CD4-positive, alpha-beta T cell treated with Interleukin-2 at 100 ng/mL for 4 hours (primary cell): ENCODE measurements at regions not wholly inside any gene's neighbourhood (a gene's known extent, or its start where the extent isn't known, plus 50 kb on each side); places are given as distances from the start of the nearest gene placed in this dataset.

Experiments
- DNase-seq: peaks from one replicate; pipeline ENCODE4 v3.0.0-alpha.2; 2020; ENCODE audit warnings: low spot score

DNA sequence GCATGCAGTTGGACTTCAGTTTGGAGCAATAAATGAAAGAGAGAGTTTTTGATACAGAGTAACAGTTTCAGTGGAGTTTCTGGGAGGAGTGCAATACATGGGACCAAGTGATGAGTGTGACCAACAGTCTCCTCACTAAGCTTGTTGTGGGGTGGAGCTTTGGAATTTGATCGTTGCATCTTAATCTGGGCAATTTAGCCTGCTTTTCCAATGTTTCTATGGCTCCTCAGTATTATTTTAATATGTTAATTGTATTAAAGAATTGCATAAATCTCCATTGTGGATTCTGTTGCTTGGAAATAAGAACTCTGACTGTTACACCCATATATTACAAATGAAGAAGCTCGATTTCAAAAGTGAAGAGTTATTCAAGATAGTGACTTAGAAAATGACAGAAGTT is 446.6 kb upstream of the LRATD1 start:
- DNase-seq = no peak

DNA sequence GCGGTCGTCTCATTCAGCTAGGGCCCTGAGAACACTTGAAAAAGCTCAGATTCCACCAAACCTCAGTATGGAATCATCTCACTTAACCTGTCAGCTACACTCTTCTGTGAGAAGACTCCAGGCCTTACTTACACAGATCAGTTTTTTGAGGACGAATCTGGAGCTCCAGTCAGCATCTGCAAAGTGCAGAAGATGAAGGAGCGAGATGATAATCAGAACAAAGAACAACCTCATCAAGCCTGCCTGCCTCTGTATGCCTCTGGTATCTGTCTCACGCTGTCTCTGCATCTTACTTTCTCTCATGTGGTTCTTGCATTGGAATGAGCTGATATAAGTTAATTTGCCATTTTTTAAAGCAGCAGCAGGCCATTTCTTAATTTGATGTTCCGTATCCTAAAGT is 444.1 kb upstream of the LRATD1 start:
- no peak for DNase-seq

DNA sequence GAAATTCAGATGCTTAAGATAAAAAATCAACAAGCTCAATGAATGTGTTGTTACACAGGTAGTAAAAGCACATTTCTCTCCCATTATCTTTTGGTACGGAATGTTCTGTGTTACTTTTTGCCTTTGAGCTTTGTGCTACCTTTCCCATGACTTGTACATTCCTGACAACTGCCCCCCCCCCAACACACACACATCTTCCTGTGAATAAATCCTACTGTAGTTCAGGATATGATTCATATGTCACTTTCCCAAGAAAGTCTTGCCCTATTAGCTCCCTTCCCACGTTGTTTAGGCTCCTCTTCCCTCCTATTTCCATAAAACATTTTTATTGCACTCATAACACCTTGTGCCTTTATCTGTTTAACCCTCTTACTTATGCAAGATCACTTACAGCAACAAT is 442.6 kb upstream of the LRATD1 start:
- no peak for DNase-seq

DNA sequence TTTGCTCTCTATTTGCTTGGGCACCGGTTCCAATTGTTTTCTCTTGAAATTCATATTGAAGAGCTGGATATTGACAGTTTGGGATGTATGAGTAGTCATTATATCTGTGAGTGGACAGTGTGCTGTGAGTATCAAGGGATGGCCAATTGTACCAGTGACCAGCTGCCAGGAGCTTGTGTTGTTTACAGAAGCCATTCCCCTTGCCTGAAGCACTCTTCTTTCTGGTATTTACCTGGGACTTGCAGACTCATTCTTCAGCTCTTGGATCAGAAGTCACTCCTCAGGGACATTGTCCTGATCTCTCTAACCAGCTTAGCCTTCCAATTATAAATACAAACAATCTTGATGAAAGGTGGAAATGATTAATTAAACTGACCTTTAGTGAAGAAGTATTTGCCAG is 438.3 kb upstream of the LRATD1 start:
- no peak for DNase-seq

DNA sequence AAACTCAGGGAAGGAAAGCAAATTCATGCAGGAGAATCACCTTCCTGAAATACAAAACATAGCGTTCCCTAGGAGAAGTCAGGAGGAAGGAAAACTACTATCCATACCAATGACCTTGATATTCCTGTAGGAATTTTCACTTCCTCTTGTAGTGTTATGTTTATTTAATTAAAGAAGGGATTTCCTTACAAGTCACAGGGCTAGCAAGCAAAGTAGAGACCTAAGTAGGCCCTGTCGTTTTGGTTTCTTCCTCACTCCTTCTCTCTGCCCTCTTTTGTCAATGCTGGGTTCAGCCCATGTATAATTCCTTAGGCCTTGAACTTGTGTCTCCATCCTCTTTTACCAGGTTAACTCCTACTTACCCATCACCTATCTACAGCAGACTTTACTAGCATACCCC is 435.2 kb upstream of the LRATD1 start:
- no peak for DNase-seq

DNA sequence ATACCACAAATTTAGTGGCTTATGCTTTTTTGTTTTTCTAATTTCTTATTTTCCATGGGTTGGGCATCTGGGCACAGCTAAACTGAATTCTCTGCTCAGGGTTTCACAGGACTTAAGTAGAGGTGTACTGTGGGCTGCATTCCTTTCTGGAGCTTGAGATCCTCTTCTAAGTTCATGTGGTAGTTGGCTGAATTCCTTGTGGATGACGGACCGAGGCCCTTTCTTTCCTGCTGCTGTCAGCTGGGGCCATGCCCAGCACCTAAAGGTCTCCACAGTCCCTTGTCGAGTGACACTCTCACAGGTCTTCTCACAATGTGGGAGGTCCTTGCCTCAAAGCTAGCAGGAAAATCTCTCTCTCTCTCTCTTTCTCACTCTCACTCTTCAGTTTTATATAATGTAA is 433.5 kb upstream of the LRATD1 start:
- no peak for DNase-seq

DNA sequence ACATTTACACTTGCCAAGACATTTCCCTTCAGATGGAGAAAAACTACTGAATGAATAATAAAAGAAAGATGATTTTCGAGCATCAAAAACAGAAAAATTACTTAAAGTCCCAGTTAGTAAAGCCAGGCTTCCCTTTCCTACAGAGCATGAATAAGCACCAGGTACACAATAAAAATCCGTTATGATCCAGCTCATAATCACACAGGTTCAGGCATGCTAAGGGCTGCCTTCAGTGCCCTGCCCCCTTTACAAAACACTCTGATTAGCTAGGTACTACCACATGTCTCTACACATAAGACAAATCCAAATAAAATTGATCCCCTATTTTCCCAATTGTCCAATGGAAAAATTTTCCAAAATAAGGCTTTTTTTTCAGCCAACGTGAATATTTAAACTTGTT is 413.2 kb upstream of the LRATD1 start:
- DNase-seq = no peak

DNA sequence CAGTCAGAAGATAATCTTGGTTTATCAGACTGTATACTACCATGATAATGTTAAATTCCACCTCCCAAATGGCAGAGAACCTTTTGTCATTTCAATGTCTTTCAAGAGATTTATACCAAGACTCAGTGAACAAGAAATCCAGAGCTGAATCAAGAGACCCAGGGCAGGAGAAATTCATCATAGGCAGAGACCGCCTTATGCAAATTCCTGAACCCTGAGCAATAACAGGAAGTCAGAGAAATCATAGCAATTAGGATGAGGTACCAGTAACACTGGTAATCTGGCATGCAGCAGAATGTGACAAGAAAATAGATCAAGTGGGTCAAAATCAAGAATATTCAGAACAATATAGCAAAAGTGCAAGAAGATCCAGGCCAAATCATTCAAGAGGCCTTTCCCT is 412.4 kb upstream of the LRATD1 start:
- no peak for DNase-seq

DNA sequence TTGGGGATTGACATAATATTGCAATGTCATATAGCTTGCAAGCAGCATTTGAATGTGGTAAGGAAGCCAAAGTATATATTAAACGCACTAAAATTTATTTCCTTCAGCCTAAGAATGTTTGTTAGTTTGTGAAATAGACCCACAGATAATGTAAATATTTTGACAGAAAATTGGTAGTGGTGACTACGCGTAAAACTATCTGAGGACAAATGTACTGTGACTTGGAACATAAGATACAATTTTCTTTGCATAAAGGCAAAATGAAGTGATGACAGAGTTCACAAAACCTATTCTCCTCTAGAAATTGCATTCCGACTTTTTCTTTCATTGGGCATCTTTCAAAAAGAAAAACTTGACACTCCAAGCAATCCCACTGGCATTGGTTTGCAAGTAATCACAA is 411.1 kb upstream of the LRATD1 start:
- no peak for DNase-seq

DNA sequence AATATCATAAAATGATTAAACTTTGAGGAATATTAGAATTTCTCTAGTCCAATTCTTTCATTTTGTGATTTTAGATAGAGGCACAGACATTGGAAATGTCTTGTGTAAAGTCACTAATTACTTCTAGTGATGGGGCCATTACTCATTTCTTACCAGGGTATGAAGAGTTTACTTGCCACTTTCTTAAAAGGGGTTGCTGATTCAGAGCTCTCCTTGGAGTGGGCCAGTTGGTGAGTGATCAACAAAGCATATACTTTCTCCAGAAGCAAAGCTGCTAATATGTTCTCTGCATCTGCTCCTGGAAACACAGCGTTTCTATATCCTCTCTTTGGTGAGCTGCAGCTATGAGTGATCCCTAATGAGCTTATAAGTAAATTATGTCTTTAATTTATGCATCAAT is 408.9 kb upstream of the LRATD1 start:
- DNase-seq = no peak

DNA sequence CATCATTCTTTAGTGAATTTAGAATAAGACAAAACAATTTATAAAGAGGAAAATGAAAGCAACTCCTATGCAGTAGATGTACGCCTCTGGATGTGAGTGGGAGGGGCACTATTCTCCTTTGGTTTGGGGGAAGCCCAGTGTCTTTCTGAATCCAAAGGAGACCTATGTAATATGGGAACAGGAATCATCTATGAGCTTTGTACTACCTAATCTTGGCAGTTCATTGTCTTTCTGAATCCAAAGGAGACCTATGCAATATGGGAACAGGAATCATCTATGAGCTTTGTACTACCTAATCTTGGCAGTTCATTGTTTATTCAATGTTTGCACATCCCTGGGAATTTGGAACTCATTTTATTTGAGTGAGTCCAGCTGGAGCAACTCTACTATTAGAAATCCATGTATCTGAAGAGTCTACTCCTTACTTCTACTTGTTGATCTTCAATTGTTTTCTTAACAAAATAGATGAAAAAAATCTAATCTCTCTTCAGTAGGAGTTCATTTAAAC is 401.1 kb upstream of the LRATD1 start:
- no peak for DNase-seq

DNA sequence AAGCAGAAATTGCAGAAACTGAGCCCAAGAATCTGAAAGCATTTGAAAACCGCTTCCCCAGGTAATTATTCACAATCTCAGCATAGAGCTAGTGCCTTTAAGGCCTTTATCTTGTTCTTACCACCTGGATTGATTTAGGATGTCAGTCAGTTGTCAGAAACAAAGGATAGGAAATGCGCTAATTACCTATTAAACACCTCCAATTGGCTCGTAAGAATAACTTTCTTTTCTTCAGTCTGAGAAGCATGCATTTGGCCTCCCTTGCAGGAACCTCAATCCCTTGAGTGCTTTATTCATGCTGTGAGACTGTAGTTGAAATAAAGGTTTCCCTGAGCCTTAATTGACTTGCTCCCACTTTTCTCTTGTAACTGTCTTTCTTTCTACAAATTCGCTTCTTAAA is 400.3 kb upstream of the LRATD1 start:
- no peak for DNase-seq

DNA sequence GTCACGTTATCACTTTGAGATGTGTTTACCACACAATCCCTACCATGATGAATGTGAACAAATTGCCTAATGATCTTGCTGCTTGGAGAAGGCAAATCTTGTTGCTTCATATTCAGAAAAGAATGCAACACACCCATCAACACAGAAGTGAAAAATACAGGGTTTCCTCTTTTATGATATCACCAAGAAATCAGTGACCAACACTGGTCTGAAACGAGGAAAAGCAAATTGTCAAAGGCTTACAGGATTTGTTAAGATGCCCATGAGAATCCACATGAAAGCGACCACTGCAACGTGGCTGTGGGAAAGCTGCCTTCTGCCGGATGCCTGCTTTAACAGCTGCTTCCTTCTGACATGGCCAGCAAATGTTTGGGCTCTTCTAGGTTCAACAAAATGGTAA is 397.6 kb upstream of the LRATD1 start:
- no peak for DNase-seq

DNA sequence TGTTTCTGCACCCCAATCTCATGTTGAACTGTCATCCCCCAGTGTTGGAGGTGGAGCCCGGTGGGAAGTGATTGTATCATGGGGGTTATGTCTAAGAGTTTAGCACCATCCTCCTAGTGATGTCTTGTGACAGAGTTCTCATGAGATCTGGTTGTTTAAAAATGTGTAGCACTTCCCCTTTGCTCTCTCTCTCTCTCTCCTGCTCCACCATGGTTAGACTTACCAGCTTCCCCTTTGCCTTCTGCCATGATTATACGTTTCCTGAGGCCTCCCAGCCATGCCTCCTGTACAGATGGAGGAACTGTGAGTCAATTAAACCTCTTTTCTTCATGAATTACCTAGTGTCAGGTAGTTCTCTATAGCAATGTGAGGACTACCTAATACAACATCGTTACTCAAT is 396.9 kb upstream of the LRATD1 start:
- DNase-seq = no peak

DNA sequence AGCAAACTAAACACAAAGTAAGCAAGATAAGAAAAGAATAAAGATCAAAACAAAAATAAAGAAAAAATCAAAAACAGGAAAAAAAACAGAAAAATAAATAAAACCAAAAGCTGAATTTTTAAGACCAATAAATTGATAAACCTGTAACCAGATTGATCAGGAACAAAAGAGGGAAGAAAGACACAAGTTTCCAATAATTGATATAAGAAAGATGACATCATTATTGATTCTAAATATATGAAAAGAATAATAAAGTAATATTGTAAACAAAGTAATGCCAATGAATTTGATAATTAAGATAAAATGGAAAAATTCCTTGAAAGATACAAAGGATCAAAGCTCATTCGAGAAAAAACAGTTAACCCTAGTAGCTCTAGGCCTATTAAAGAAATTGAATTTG is 394.6 kb upstream of the LRATD1 start:
- DNase-seq = no peak

DNA sequence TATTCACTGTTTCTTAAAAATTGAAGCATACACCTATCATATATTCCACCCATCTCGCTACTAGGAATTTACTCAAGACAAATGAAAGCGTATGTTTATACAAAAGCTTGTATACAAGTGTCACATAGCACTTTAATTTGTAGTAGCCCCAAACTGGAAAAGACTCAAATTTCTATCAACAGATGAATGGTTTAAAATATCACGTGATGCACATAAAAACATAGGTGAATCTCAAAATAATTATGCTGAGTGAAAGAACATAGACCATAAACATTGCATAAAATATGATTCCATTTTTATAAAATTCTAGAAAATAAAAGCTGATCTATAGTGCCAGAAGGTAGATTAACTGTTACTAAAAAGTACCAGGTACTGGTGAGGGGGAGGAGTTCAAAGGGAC is 392.9 kb upstream of the LRATD1 start:
- no peak for DNase-seq

DNA sequence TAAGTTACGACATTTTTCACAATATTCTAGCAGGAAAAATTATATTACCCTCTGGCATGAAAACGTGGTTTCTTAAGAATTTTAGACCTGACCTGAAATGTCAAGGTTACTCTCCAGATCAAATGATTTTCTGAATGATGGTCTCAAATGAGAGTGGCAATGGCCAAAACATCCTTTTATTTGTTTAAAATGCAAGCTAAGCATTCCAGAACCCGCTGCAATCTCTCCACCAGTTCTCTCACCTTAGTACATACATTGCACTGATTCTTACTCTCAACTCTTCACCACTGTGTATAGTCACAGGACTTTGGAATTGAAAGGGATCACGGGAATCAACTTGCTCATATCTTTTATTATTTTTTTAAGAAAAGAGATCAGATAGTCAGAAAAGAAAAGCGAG is 391.6 kb upstream of the LRATD1 start:
- no peak for DNase-seq

DNA sequence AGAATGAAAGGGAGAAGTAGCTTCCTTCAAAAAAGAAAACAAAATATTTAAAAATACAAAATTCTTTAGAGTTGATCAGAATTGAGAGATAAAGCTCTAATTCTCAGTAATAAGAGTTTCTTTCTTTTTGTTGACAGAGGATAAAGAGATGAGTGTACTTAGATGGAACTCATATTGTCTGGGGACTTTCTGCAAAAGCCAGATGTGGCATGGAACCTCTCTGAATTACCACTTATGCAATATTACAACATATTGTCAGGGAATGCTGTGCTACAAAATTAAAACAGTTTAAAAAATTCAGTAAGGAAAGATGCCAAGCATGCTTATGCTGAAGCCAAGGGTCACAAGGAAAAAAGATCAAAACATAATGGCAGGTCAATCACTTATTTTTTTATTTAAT is 386.6 kb upstream of the LRATD1 start:
- DNase-seq = no peak

DNA sequence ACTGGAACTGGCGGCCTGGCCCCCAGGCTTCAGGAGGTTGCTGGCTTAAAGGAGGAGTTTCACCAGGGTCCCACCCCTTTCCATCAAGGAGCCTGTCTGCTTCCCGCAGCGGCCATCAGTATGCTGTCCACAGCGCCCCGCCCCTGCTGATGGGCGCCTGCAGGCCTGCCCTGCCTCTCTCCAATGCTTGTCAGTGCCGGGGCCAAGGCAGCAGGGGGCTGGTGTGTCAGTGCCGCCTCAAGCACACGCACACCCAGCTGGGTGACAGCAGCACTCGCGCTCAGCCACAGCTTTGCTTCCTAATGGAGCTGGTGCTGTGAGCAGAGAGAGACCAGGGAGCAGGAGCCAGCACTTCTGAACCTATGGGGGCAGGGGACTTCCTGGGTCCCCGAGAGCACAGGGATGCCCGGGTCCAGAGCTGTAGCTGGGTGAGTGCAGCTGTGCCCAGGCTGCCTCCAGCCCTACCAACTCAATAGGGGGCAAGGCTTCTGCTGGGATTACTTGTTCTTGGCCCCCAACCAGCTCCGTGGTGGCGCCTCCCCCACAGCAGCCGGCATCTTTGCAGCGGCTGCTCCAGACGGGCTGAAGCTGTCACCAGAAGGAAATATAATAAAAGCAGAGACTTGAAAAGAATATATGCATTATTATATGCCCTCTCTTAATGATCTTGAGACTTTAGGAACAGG is 377.2 kb upstream of the LRATD1 start:
- DNase-seq = no peak

DNA sequence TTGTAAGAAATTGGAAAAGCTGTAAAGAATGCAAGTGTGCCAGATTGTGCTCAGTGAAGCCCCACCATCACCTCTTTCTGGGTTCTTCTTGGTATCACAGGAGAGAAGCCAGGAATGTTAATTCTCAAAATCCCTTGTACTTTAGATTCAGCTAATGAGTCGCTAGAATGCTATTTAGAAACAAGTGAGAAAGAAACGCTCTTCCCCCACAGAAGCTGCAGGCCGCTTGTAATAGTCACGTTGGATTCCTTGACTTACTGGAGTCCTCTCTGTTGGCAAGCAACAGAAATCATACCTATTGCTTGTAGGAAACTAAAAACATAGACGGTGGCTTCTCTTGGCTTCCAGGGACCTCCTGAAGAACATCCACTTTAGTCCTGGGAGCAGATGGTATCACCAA is 375.6 kb upstream of the LRATD1 start:
- DNase-seq = no peak

DNA sequence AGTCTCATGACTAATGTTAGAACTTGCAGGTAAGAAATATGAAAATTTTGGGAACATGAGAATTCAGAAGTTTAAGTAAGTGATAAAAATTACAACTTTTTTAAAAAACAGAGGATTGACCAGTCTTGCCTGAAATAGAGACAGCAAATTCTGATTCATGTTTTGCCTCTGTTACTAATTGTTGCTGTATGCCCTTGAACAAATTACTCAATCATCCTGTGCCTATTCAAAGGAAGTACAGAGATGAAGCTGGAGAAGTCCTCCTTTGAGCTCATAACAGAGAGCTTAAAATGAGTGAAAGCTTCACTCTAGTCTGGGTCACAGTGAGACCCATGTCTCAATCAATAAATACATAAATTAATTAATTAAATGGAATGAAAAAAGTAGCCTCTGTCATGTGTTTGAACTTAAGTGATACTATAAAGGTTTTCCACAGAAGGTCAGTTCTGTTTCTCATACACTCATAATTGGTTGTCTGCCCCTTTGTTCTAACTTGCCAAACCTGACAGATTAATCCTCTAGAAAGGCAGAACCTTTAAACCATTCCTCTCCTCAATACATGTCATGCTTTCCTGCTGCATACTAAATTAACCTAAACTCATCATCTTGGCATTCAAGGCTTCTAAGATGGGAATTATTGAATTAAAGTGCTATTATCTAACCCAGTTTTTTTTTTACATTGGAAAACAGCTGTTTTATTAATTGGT is 374.6 kb upstream of the LRATD1 start:
- no peak for DNase-seq

DNA sequence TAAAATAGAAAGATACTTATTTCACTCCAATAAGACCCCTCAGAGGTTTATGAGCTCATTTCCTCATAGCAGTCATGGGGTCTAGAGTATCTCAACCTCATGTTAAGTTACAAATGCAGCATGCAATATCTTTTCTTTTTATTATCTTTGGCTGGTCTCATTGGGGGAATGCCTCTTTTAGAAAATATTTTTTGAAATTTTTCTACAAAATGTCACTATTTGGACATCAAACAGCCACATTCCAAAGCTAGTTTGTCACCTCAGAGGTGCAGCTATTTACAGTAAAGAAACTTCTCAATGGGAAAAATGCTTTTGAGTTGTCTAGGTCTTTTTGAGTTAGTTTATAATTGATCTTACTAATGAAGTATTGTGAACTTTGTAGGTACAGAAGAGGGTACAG is 370.7 kb upstream of the LRATD1 start:
- no peak for DNase-seq

DNA sequence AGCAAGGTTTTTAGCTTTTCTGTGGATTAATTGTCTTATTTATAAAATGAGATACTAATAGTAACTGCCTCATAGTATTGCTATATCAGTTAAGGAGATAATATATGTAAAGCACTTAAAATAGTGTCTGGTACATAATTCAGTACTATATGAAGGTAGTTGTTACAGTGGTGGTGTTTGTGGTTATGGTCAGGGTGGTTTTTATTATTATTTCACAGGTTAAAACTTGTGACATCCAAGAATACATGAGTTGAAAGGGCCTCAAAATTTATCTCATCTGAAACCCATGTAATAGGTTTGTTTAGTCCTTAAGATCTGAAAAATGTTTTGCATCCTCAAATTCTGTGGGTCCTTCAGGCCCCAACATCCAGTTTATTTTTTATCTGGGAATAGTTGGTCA is 369.5 kb upstream of the LRATD1 start:
- DNase-seq = no peak

DNA sequence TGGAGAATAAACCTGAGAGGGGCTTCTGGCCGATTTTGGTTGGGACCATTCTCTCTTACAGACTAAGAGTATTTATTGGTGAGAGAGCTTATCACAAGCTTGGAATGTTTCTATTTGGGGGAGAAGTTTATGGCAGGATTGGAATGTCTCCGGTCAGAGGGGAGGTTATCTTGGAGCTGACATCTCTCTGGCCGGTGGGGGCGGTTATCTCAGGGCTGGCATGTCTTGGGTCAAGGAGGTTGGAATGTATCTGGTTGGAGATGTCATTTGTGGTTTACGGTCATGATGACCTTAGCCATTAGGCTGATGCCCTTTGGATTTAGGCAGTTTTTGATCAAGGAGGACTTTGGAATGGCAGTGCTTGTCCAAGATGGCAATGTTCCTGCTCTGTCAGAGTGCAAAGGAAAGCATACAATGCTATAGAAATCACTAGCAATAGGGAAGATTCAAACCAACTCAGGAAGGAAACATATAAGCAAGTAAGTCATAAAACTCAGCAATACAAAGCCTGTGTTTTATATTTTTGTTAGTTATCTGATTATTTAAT is 362.4 kb upstream of the LRATD1 start:
- DNase-seq = no peak
